A673 (cell line): ENCODE measurements at regions not wholly inside any gene's neighbourhood (a gene's known extent, or its start where the extent isn't known, plus 50 kb on each side); places are given as distances from the start of the nearest gene placed in this dataset.

Experiments used
- CTCF ChIP-seq: fragments of 300-800, 200-600 bp; sonication (generic); conservative IDR thresholded peaks from 2 replicates; pipeline ENCODE4 v1.5.1; 2017; ENCODE audit warnings: low read depth, mild to moderate bottlenecking, antibody characterized with exemption, low read length, moderate library complexity, mixed read lengths
- EZH2 ChIP-seq: fragments of 200-600 bp; sonication (generic); IDR thresholded peaks from 2 replicates; pipeline ENCODE4 v1.6.1; 2017; ENCODE audit warnings: borderline replicate concordance, low read depth, mild to moderate bottlenecking, mixed read lengths, antibody characterized with exemption, low read length; ENCODE audit not compliant: poor library complexity, severe bottlenecking

- no peak for TF ChIP-seq CTCF
- no peak for TF ChIP-seq EZH2
Observed at GRCh38 chr13:34376483-34376882, 558.5 kb downstream of the RFC3 start.
